ENCODE measurements at regions not wholly inside any gene's neighbourhood (a gene's known extent, or its start where the extent isn't known, plus 50 kb on each side); places are given as distances from the start of the nearest gene placed in this dataset.
"Not testable (repeated sequence)": the region's sequence is repeated elsewhere in the genome, so short reads cannot be mapped to it uniquely, and the experiment has no call there.

DNA sequence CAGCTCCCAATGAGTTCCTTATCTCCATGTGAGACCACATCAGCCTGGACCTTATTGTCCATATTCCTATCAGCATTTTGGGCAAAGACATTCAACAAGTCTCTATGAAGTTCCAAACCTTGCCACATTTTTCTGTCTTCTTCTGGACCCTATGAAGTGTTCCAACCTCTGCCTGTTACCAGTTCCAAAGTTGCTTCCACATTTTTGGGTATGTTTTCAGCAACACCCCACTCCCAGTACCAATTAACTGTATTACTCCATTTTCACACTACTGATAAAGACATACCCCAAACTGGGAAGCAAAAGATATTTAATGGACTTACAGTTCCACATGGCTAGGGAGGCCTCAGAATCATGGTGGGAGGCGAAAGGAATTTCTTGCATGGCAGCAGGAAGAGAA, 548.5 kb downstream of the CHSY3 start:
- DNase-seq (ENCODE audit: missing footprints) (no peak), ATAC-seq (no peak)
- intact Hi-C loops (cut with DNase I): no loop called here

DNA sequence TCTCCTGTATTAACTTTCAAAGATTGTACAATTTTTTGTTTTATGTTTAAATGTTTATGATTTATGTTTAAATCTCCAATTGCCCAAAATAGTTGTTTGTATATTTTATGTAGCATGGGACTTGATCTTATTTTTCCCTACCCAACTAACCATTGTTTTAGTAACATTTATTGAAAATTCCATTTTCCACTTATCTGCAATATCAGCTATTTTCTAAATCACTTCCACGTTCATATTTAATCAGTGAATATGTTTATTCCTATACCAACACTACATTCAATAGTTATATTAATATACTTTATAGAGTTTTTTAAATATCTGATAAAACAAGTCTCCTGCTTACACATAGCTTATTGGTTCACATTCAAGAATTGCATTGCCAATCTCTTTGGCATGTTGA, 532.2 kb downstream of the CHSY3 start:
- DNase-seq (ENCODE audit: missing footprints) (no peak), ATAC-seq (no peak)
- intact Hi-C loops (cut with DNase I): no loop called here

DNA sequence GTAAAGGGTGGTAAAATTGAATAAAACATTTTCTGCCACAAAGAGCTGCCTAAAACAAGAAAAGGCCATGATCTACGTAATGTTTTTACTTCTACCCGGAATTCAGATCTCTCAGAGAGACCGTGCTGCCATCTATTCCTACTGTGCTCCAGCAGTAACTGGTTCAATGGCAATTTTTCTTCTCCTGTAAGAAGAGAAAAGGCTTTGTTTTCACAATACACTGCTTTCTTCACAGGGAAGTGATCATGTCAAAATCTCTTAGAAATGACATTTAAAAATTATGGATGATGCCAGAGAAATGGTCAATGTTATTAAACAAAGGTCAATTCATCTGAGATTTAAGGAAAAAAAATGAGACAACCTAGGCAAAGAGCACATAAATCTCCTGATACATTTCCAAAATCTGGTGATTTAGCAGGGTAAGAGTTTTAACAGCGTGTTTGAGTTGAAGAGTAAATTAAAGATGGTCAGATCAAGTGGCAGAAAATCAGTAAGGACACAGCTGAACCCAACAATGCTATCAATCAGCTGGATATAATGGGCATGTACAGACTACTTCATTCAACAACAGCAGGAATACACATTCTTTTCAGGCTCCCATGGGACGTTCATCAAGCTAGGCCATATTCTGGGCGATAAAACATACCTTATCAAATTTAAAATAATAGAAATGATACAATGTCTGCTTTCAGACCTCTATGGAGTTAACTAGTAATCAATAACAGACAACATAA, 523.1 kb downstream of the CHSY3 start:
- intact Hi-C loops (cut with DNase I): no loop called here
- ATAC-seq (no peak), DNase-seq (ENCODE audit: missing footprints) (no peak)

DNA sequence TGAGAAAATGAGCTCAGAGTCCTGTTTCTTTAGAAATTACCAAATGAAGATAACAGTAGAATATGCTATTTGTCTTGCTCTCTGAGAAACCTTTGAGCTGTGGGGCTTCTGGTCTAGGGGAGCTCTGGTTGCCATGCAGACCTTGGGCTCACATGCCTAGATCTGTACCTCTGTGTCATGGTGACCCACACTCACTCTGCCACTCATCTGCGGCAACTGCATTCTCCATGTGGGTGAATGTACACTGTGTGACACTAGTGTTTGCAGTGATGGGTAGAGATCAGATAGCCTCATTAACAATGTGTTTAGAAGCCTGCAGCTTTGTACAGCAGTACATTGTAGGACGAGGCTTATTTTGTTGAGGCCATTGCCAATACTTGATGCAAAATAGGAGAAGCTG, 521.2 kb downstream of the CHSY3 start:
- intact Hi-C loops (cut with DNase I): no loop called here
- no peak for DNase-seq (ENCODE audit: missing footprints)
- ATAC-seq: no peak

DNA sequence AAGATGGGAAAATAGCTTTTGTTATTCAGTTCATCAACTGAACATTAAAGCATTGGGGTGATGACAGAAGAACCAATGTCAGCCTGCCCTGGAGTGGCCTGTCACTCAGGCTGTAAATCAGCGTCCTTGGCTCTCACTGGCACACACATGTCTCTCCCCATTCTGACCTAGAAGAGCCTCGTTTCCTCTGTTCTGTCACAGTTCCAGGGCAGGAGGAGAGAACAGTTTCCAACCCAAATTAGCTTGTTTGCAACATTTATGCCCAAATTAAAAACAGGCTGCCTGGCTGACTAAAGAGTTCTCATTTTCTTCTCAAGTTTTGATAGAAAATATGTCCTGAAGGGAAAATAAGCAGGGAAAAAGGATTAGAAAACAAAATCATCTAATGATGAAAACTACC, 520.1 kb downstream of the CHSY3 start:
- intact Hi-C loops (cut with DNase I): no loop called here
- no peak for DNase-seq (ENCODE audit: missing footprints)
- ATAC-seq: no peak

DNA sequence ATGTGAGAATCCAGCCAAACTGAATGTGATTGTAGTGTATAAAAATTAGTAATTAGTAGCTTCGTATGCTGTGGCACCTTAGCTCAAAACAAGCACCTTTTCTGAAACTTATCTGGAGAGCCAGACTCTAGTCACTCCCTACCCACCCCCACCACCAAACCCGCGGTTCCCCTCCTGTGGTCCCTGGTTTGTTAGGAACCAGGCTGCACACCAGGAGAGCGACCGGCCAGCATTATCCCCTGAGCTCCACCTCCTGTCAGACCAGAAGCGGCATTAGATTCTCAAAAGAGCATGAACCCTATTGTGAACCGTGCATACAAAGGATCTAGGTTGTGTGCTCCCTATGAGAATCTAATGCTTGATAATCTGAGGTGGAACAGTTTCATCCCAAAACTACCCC, 498.6 kb downstream of the CHSY3 start:
- no peak for ATAC-seq
- intact Hi-C loops (cut with DNase I): no loop called here
- no peak for DNase-seq (ENCODE audit: missing footprints)

DNA sequence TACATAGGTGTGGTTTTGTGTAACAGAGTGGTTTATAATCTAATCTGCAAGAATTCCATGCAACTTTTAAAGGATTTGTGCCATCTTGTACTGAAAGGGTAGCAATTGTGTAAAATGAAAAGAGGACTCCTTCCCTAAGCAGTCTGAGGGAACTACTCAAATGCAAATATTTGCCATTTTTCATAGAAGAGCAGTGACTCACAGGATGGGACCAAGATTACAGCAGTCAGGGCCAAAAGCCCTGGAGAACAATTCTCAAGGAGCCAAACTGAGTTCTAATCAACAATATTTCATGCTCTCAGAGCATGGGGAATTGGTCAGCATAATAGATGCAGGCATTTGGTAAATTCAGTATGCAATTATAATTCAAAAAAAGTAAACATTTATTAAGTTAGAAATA, 495.8 kb downstream of the CHSY3 start:
- intact Hi-C loops (cut with DNase I): no loop called here
- no peak for DNase-seq (ENCODE audit: missing footprints)
- no peak for ATAC-seq

DNA sequence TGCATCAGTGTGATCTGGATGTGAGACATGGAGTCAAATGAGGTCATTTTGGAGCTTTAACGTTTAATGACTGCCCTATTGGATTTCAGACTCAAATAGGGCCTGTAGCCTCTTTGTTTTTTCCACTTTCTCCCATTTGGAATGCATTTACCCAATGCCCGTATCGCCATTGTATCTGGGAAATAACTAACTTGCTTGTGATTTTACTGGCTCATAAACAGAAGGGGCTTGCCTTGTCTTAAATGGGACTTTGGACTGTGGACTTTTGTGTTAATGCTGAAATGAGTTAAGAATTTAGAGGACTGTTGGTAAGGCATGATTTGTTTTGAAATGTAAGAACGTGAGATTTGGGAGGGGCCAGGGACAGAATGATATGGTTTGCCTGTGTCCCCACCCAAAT, 494.6 kb downstream of the CHSY3 start:
- DNase-seq (ENCODE audit: missing footprints) (no peak), ATAC-seq (no peak)
- intact Hi-C loops (cut with DNase I): no loop called here

DNA sequence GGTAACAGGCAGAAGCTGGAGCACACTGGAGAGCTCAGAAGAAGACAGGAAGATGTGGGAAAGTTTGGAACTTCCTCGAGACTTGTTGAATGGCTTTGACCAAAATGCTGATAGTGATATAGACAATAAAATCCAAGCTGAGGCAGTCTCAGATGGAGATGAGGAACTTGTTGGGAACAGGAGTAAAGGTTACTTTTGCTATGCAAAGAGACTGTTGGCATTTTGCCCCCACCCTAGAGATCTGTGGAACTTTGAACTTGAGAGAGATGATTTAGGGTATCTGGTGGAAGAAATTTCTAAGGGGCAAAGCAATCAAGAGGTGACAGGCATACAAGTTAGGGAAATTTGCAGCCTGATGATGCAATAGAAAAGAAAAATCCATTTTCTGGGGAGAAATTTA, 493.5 kb downstream of the CHSY3 start:
- ATAC-seq; intact Hi-C loops (cut with DNase I); DNase-seq (ENCODE audit: missing footprints): not testable (repeated sequence)

DNA sequence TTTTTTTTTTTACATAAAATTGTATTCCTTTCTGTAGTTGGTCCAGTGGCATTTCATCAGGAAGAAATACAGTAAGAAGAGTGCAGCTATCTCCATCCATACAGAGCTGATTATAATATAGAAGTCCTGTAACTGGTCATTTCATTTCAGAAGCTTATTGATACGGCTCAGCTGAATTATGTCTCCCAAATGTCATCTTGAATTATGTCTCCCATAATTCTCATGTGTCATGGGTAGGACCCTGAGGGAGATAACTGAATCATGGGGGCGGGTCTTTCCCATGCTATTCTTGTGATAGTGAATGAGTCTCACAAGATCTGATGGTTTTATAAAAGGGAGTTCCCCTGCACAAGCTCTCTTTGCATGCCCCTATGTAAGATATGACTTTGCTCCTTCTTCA, 492.9 kb downstream of the CHSY3 start:
- ATAC-seq (no peak), DNase-seq (ENCODE audit: missing footprints) (no peak)
- intact Hi-C loops (cut with DNase I): no loop called here

DNA sequence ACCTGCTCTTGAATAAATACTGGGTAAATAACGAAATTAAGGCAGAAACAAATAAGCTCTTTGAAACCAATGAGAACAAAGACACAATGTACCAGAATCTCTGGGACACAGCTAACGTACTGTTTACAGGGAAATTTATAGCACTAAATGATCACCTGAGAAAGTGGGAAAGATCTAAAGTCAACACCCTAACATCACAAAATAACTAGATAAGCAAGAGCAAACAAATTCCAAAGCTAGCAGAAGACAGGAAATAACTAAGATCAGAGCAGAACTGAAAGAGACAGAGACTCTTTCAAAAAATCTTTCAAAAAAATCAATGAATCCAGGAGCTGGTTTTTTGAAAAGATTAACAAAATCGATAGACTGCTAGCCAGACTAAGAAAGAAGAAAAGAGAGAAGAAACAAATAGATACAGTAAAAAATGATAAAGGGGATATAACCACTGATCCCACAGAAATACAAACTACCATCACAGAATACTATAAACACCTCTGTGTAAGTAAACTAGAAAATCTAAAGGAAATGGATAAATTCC, 487.5 kb downstream of the CHSY3 start:
- ATAC-seq; DNase-seq (ENCODE audit: missing footprints); intact Hi-C loops (cut with DNase I): not testable (repeated sequence)

DNA sequence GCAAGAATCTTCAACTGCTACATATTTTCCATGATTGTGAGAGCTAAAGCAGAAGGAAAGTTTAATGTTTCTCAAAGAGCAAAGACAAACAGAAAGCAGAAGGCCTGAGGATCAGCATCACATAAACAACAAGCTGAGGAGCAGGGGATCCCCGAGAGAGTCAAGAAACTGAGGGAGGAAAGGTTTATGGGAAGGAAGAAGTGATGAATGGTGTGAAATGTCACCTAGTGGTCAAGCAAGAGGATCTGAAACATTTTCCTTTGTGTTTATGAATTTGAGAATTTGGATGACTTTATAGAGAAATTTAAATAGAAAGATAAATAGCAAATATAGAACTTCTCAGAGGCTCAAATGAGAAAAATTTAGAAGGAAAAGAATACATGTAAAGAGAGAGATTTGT, 481.9 kb downstream of the CHSY3 start:
- no peak for DNase-seq (ENCODE audit: missing footprints)
- intact Hi-C loops (cut with DNase I): no loop called here
- ATAC-seq: no peak

DNA sequence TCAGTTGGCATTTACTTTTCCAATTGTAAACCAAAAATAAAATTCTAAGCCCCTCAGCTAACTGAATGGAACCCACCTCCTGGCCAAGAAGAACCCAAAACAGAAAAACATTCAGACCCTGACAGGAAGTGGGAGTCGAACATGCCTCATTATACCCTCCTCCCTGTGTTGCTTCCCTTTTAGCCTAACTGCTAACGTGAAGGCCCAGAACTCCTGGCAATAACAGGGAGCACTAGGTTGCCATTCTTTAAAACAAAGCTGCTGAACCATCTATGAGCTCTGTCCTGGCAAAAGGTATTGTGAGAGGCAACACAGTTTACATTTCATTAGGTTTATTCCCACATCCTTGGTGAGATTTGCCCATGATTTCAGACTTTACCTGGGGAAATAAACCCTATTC, 481.4 kb downstream of the CHSY3 start:
- ATAC-seq (no peak), DNase-seq (ENCODE audit: missing footprints) (no peak)
- intact Hi-C loops (cut with DNase I): no loop called here

DNA sequence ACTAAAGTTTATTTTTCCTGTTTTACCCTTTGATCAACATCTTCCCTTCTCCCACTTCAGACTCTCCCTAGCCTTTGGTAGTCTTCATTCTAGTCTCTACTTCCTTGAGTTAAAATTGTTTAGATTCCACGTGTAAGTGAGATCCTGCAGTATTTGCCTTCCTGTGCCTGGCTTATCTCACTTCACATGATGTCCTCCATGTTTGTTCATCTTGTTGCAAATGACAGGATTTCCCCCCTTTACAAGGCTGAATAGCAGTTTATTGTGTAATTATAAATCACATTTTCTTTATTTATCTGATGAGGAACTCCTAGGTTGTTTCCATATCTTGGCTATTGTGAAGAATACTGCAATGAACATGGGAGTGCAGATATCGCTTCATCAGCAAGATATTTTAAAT, 461.7 kb downstream of the CHSY3 start:
- DNase-seq (ENCODE audit: missing footprints) (no peak), ATAC-seq (no peak)
- intact Hi-C loops (cut with DNase I): no loop called here

DNA sequence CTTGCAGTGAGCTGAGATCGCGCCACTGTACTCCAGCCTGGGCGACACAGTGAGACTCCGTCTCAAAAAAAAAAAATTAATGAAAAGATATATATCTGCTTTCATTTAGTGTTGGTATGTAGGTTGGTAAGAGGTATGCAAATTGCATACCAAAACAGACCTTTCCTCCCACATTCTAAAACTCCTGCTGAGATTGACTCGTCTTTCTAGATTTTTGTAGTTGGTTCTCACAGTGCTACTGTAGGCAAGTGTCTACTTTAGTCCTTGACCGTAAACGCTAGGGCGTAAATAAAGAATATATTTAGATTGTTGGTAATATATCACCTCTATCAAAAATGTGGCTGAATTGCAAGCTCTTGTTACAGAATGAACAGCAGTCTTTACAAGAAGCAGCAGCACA, 445.9 kb downstream of the CHSY3 start:
- no peak for ATAC-seq
- intact Hi-C loops (cut with DNase I): no loop called here
- DNase-seq (ENCODE audit: missing footprints): no peak

DNA sequence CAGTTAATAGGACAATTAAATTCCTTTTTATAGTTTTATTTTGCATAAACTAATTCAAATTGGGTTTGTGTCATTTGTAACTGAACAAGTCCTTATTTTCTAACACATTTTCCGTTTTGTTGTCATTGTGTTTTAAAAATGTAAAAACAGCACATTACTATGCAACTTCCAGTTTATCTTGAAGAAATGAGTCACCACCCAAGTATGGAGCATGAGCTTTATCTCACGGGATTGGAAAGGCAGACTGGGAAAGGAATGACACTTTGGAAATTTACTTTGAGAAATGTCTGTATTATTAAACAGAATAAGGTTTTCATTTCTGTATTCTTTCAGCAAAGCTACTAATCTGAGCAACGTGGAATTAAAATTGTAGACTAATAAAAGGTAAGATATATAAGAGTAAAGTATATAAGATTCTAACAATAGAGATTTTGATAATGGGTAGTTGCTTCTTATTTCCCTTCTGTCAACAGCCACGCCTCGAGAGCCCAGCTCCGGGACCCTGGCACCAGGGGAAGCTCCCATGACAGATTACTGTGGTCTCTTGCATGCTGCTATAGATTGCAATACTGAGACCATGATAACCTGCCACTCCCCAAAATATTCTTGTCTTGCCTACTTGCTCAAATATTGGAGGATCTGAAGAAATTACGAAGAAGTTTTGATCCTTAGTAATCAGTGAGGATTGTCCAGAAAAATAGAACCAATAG, 433.1 kb downstream of the CHSY3 start:
- intact Hi-C loops (cut with DNase I): no loop called here
- ATAC-seq (no peak), DNase-seq (ENCODE audit: missing footprints) (no peak)

DNA sequence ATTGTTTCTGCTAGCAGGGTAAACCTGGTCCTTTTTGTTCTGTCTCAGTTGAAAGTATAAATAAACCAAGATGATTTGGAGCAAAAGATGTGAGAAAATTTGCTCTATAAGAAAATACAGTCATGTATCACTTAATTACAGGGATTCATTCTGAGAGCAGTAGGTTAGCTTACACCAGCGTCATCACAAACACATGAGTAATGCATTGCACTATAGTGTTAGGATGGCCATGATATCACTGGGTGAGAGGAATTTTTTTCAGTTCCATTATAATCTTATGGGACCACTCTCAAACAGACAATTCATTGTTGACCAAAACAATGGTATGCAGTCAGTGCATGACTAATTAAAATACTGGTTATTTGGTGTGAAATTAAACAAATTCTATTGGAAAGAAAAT, 430.9 kb downstream of the CHSY3 start:
- DNase-seq (ENCODE audit: missing footprints) (no peak), ATAC-seq (no peak)
- intact Hi-C loops (cut with DNase I): no loop called here

DNA sequence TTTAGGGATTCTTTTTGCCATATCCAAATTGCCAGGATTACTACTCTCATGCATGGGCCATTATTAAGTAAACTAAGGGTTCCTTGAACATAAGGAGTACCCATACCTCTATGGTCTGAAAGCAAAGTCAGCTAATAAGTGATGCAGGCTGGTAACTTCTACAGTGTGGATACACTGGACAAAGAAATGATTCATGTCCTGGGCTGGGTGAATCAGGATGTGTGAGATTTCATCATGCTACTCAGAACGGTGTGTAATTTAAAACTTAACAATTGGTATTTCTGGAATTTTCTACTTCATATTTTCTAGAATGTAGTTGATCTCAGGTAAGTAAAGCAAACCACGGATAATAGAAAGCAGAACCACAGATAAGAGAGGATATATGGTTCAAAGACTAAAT, 428.8 kb downstream of the CHSY3 start:
- ATAC-seq (no peak), DNase-seq (ENCODE audit: missing footprints) (no peak)
- intact Hi-C loops (cut with DNase I): no loop called here

DNA sequence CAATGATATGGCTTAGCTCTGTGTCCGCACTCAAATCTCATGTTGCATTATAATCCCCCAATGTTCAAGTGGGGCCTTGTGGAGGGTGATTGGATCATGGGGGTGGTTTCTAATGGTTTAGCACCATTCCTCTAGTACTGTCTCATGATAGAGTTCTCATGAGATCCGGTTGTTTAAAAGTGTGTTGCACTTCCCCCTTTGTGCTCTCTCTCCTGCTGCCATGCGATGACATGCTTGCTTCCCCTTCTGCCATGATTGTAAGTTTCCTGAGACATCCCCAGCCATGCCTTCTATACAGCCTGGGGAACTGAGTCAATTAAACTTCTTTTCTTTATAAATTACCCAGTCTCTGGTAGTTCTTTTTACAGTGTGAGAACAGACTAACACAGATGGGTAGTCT, 427.1 kb downstream of the CHSY3 start:
- DNase-seq (ENCODE audit: missing footprints) (no peak), ATAC-seq (no peak)
- intact Hi-C loops (cut with DNase I): no loop called here

DNA sequence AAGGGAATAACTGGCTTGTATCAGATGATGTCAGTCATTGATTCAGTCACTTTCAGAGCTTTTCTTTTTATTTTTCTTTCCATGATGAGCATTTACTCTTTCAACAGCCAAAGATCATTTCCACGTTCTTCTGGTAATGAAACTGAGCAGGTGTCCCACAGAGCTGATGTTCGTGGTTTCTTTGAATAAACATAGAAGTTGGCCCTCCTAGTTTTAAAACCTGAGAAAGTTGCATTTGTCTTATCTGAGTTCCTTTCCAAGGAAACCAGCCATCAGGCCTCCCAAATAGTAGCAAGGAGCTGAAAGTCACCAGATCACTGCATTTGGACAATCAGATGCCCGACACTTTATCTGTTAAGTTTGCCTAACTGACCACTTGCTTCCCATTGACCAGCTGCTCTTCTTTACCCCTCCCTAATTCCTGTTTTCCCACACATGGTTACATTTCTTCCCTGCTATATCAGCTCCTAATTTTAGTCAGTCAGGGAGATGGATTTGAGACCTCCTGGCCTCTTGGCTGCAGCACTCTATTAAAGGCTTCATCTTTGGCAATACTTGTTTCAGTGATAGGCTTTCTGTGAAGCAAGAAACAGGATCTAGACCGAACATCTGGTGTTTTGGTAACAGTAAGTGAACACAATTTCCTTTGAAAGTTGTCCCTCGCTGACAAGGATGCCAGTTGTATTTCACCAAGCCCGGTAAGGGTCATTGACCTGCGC, 420.8 kb downstream of the CHSY3 start:
- ATAC-seq (no peak), DNase-seq (ENCODE audit: missing footprints) (no peak)
- intact Hi-C loops (cut with DNase I): no loop called here

All from Right ventricle myocardium inferior (tissue), 1 donor.